Activated CD8-positive, alpha-beta memory T cell treated with anti-CD3 and anti-CD28 coated beads, Interleukin-2, amount 50 U/mL, for 24 hours (primary cell): ENCODE measurements at regions not wholly inside any gene's neighbourhood (a gene's known extent, or its start where the extent isn't known, plus 50 kb on each side); places are given as distances from the start of the nearest gene placed in this dataset.

Experiments used
- DNase-seq: peaks from one replicate; pipeline ENCODE4 v3.0.0-alpha.2; 2020; ENCODE audit errors: extremely low read depth

DNA sequence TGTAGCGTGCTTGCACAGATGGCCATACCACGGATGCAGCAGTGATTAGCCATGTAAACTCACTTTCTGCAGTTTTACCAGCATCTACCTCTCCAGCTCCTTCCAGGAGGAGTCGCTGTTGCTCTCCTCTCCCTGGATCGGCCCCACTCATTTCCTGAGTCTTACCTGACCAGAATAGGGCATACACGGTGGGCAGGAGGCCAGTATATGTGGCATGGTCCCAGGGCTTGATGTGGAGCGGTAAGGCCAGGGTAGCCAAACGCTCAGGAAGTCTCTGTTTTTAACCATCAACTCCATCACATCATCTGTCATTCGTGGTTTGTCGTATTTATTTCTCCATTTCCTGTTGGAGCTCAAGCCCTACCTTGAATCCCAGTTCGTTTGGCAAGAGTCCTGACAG, 163.4 kb upstream of the USP24 start:
- DNase-seq: no peak

DNA sequence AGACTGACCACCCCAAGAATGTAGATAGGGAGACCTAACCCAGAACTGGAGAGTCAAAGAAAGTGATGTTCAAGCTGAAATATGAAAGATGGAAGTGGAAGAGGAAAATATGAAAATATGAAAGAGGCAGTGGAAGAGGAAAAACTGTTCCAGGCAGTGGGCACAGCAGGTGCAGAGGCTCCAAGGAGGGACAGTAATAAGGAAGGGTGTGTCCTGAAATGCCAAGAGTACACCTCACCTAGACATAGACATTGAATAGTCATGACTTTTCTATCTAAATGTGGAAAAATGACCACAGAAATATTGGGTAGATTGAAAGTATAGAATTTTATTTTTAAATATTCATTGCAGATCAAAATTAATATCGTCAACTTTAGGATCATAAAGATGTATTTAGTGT, 161.7 kb upstream of the USP24 start:
- no peak for DNase-seq

DNA sequence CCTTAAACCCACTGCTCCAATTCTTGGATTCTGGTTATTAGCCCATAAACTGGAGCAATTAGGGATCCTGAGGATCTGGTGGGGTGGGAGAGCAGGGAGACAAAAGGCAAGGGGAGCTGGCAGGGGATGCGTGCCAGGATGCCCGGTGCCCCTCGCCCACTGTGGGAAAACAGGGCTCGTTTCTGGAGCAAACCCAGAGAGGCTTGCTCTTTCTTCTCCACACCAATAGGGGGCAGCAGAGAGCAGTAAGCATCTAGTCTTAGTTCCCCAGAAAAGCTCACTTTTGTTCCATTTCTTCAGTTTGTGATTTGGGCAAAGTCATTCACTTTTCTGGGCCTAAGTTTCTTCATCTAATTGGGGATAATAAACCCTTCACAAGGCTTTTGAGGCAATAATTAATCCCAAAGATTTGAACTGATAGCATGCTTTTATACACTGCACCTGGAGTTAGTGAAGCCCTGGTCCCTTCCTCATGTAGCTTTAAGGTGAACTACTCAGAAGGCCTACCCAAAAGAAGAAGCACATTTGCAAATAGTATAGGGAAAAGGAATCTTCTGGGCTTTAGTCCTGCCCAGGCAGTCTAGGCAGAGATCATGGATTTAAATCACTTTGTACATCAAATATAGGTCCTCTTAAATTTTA, 160.6 kb upstream of the USP24 start:
- DNase-seq: no peak

DNA sequence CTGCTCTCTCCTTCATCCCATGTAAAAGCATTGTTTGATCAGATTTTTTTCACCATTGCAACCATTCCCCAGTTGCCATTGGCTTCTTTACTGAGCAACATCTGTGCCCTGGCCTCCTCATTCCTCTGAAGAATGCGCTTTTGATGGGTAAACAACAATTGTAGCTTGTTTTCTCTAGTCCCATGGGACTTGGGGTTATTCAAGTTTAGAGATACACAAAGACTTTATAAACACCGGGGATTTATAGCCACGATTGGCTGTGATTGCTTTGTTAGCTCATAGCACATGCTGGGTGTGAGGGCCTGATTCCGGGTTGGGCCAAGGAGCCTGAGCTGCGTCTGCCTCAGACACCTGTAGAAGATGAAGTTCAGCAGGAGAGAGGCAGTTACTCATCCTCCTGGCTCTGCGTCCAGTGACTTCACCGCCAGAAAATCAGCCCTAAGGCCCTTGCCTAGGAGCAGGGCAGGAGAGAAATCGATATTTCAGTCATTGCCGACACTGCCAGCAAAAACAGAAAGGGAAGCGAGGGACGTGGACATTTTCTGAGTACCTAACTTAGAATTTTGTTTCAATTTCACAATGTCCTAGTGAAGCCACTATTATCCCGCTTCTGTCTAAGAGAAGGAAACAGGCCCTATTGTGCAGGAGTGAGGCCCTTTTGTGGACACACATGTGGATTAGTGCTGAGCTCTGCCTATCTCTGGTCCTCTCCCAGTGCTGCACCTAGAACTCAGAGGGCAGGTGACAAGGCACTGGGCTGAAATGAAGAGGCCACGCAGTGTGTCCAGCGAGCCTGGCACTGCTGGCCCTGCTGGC, 159.8 kb upstream of the USP24 start:
- DNase-seq: no peak

DNA sequence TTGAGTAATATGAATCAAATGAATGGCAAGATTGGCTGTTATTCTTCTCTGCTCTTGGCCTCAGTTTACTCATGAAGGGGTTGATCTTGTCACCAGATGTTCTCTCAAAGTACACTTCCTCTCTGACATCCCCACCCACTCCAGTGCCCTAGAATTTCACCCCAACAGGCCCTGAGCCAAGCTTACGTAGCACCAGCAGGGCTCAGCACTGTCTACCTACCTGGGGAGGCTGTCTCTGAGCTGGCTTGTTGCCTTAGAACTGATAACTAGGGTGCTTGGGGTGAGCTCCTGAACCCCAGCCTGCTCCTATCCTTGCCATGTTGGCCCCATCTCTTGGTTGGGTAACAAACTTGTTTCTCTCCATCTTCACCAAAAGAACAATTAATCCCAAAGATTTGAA, 159.1 kb upstream of the USP24 start:
- DNase-seq: no peak

DNA sequence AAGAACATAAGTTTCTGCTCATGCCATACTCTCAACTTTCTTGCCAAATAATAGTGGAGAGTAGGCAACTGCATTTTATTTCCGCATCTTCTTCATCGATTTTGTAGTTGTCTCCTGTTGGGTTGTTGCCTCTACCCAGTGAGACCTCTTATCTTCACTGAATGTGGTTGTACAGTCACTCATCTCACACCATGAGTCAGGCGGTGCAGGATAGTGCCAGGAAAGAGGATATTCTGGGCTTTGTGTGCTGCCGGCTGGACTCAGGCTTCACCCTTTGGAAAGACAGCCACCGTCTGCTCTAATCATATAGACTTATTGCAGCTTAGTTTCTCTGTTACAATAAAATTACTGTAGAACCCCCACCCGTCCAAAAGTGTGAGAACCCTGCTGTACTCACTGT, 154.3 kb upstream of the USP24 start:
- no peak for DNase-seq

DNA sequence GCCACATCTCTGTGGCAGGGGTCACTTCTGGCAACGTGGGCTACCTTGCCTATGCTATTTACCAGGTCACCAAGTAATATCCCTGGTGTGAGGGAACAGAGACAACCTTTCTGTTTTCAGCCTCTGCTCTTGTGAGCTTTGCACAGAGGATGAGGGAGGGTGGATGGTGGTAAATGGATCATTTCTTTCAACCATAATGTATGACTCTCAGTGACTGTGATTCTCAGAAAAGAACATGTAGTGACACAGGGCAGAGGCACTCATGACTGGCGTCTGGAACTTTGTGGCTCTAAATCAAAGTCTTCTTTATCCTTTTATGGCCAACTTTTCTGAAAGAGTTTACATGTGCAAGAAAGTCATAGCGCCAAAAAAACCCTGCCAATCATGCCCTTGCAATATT, 153.5 kb upstream of the USP24 start:
- no peak for DNase-seq

DNA sequence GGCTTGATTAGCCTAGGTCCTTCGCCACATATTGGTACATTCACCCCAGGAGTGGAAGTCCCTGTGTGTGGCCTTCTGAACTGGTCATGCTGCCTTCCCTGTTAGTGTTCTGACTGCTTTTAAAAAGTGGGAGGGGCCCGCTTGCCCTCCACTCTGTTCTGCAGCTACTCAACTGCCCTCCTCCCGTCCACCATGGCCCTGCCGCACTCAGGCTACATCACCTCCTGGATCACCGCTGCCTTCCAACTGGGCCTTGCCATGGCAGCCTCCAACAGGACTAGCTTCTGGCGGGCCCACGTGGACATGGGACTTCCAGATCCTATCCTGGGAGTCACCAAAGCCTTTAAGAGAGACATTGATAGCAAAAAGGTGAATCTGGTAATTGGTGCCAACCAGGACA, 152.1 kb upstream of the USP24 start:
- DNase-seq: no peak

DNA sequence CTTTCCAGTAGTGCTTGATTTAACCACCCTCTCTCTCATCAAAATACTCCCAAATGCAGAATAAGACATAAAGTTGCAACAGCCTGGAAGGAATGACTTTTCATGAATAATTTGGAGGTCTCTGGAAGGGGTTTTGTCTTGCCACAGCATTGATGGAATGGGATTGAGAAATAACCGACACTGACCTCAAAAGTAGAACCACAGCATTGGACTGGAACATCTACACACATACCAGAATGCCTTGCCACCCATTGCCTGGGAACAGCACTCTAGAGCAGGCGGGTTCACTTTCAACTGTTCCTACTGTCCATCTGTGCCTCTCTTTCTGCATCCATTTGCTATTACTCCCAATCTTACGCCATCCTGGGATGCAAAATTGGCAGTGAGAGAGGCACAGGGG, 149.1 kb upstream of the USP24 start:
- no peak for DNase-seq

DNA sequence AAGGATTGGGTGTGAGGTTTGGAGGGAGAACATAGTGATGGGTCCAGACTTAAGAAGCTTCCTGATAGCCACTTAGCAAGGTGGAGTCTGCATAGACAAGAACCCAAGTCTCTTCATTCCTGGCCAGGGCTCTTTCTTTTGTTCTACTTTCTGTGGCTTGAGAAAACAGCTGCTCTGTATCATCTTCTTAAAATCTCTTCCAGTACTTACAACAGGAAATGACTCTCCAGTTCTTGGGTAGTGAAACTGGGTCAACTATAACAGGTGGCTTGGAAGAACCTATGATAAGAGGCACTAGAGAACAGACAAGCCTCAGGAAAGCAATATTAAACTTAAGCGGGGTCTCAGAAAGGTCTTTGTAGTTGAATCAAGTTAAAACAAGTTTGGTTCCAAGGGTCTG, 148.1 kb upstream of the USP24 start:
- DNase-seq: no peak

DNA sequence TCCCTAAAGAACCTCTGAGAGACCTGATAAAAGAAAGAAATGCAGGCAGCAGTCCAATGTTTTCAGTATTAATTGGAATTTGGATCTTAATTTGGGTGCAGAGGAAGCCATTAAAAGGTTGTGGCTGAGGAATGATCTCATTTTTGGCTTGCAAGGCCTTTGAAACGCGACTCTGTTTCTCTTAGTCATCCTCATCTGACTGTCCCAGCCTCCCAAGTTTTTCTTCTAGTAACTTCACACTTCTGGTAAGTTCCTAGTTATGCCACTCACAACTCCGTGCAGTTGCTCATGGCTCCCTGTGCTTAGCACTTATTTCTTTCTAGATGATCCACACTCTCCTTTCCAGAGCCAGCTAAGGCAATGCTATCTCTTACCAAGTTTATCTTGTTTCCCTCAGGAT, 147.4 kb upstream of the USP24 start:
- no peak for DNase-seq

DNA sequence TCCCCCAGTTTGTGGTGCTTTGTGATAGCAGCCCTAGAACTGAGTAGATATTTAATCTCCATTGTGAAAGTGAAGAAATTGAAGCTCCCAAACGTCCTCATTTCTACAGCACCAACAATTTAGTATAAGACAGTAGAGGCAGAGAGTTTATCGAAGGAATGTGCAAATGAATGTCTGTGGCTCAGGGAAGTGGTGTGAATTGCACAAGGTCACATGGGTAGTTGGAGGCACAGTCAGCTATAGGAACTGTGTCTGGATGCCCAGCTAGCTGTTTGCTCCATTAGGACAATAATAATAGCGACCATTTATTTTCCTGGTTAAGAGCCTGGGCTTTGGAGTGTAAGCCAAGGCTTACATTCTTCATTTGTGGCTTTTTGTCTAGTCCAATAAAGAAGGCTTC, 144.4 kb upstream of the USP24 start:
- no peak for DNase-seq

DNA sequence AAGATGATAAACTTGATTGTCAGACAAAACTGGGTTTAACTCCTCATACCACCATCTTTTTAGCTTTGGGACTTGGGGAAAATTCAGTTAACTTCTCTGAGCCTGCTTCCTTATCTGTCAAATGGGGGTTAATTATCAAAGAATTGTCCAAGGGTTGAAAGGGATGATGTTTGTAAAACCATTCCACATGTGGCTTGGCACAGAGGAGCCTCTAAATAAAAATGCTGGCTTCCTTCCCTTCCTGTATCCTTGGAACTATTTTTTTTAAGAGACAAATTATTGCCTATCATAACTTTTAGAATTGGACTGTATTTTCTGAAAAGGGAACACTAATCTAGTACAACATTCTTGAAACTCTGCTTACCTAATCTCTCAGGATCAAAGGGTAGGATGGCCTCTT, 143.4 kb upstream of the USP24 start:
- no peak for DNase-seq

DNA sequence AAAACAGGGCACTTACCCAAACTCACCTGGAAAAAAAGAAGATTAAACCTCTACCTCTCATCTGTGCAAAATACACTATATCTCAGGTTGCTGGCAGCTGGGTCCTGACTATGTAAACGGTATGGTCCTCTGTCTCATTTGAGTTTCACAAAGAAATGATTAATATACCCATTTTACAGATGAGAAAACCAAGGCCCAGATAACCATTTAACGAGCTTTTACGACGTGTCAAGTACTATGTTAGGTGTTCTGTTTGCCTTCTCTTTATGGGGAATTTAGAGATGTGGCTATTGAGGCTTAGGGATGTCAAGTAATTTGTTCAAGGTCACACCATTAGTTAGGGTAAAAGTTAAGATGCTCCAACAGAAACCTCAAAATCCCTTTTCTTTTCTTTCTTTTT, 140.4 kb upstream of the USP24 start:
- DNase-seq: no peak

DNA sequence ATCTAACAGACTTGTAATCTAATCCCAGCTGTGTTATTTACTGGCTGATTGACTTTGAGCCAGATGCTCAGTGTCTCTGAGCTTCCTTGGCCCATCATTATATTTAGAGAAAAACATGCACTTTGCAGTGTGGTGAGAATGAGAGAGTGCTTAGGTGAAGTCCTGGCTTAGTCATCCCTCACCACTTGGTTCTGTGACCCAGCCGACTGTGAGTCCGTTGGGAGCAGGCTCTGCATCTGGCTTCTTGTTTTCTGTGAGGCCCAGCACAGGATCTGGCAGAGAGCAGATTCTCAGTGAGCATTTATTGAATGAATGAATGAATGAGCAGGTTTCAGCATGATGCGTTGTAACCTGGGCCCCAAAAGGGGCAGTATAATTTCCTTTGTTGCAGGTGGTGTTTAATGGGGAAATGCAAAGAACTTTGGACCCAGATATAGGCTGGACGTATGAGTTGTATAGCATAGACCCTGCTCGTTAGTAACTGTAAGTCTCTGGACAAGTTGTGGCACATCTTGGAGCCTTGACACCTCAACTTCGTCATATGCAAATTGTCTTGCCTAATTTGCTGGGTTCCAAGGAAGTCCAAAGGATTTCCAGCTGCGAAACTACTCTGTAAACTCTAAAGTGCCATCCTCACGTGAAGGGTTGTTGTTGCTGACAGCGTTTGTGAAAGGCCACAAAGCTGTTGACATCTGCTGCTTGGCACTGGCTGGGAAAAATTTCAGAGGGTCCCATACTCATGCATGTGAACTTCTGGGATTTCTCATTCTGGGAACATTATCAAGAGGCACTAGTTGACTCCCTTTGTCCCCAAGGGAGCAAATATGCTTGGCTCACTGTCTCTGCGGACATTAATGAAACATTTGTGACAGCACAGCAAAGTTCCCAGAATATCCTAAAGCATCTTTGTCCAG, 138.8 kb upstream of the USP24 start:
- no peak for DNase-seq

DNA sequence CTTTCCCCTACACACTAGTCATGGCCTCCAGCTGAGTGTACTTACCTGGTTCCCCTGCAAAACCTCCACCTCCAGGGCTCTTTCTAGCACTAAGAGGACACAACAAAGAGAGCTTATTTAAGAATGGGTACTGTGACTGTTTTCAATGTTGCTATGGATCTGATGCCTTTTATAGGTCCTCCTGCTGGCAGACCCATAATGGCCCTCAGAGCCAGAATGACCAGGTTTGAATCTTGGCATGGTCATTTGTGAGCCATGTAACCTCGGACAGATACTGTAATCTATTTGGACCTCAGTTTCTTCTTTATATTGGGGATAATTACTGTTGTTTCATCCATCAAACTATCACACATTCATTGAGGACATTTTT, 137.6 kb upstream of the USP24 start:
- DNase-seq: no peak

DNA sequence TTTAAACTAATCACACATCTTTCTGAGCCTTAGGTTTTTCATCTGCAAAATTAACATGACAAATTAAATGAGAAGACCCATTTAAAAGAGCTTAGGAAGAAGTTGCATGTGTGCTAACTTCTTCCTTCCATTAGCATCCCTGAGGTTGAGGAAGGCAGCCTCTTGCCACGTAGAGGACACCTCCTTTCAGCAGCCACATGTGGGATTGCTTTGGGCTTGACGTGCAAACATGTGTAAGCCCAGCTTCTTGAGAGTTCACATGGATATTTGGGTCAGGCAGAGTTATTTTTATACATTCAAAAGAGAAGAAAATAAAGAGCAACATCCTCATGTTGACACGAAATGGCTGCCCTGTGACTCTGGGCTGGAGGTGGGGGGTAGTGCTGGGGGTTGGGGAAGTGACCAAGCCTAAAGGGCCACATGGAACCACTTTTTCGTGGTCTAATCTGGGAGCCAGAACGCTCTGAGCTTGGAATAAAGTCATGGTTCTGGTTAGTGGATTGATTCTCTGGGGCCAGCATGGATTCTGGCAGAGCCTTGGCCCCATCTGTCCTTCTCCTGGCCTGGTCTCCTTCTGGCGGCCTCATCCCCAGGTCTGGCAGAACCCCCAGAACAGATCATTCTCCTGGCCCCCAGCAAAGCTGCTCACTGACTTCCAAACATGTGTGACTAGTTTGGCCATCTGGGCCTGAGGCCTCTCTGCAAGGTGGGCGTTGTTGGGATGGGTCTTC, 137.1 kb upstream of the USP24 start:
- no peak for DNase-seq

DNA sequence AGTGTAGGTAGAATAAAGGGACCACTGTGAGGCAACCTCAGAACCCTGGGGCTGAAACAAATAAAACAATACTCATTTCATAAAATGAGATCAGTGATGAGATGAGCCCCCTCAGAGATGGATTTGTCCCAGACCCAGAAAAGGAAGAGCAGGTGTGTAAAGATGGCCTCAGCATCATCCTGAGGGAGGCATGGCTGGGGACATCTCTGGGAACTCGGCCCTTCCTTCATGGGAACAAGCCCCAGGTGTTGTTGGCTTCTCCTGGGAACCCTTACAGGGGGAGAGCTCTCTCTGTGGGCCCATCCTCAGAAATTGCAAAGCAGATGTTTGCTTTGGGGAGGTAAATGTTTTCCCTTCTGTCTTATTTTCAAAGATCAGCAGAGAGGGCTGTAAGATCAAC, 133.2 kb upstream of the USP24 start:
- DNase-seq: no peak

DNA sequence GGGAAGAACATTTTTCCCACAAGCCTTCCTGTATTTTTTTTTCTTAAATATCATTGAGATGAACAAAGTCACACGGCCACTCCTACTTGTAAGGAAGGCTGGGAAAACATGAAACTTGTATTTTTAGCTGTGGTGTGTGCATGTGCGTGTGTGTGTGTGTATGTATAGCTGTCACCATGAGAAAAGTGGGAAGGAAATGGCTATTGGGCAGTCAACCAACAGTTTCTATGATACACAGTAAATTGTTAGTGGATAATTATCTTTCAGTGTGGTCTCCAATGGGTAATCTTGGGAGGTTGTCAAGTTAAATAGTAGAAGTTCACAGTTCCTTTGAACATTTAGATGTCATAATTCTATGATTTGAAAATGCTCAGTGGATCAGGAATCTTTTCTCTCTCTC, 132.7 kb upstream of the USP24 start:
- no peak for DNase-seq

DNA sequence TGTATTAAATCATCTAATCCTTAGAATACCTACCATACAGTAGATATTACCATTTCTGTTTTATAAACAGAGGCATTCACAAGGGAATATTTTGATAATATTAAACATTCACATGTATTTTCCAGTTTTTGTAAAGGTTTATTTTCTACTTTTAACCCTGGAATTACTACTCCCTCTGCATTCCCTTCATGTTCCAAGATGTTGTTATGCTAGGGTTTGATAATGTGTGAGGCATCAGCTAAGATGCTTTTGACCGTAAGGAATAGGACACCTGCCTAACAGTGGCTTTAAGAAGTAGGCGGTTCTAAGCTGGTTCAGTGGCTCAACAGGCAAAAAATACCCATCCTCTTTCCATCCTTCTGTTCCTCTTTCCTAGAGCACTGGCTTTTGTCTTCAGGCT, 131.9 kb upstream of the USP24 start:
- no peak for DNase-seq

DNA sequence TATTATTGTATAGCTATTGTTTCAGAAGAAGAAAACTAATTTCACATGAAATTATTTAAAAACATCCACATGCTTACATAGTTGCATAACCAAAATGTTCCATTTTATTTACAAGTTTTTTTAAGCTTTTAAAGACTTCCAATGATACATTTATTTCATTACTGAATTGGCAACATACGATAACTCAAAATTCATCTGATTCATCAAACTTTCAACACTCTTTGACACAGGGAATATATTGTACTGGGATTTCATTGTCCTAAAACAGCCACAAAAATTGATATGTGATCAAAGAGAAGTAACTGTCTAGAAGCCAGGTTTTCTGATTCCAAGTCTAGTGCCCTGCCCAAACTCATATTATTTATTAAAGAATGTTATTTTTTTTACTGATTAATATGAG, 131.4 kb upstream of the USP24 start:
- no peak for DNase-seq

DNA sequence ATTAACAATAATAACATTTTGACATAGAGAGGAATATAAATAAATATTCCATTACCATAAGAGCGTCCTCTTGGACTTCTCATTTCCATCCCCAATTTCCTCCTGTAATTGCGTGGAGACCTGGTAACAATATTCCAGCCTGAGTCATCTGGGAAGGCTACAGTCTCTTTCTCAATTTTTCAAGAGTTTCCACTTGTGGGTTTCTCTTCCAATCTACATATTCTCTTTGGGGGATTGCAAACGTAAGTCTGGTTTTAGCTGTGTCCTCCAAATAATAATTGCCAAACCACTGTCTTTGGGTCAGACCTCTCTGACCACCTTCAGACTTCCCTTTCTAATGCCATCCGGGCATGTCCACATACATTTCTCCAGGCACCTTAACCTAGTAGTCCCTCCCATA, 124.5 kb upstream of the USP24 start:
- DNase-seq: no peak
